Neural cell (in vitro differentiated cells): ENCODE measurements at regions not wholly inside any gene's neighbourhood (a gene's known extent, or its start where the extent isn't known, plus 50 kb on each side); places are given as distances from the start of the nearest gene placed in this dataset.

Experiments
- EZH2 ChIP-seq: fragments of 200-600, 300-800 bp; shearing (Covaris generic), sonication (generic); IDR thresholded peaks from 2 replicates; pipeline ENCODE4 v1.6.1; 2014; ENCODE audit warnings: antibody characterized with exemption, low read length, borderline replicate concordance, mild to moderate bottlenecking; ENCODE audit not compliant: insufficient read depth, poor library complexity, severe bottlenecking
- POLR2AphosphoS5 ChIP-seq: IDR thresholded peaks from 2 replicates; pipeline ENCODE4 v1.6.1; 2012
- RAD21 ChIP-seq: fragments of 450-650 bp; conservative IDR thresholded peaks from 2 replicates; pipeline ENCODE4 v1.6.1; 2014; ENCODE audit warnings: antibody characterized with exemption, mild to moderate bottlenecking, moderate library complexity
- REST ChIP-seq: IDR thresholded peaks from 2 replicates; pipeline ENCODE4 v1.6.1; 2012; ENCODE audit warnings: borderline replicate concordance
- TF ChIP-seq, protein P1 (sequence below): fragments of 450-650 bp; IDR thresholded peaks from 2 replicates; pipeline ENCODE4 v1.5.1; 2014; ENCODE audit warnings: antibody characterized with exemption, mild to moderate bottlenecking, moderate library complexity; ENCODE audit not compliant: poor library complexity, severe bottlenecking

DNA sequence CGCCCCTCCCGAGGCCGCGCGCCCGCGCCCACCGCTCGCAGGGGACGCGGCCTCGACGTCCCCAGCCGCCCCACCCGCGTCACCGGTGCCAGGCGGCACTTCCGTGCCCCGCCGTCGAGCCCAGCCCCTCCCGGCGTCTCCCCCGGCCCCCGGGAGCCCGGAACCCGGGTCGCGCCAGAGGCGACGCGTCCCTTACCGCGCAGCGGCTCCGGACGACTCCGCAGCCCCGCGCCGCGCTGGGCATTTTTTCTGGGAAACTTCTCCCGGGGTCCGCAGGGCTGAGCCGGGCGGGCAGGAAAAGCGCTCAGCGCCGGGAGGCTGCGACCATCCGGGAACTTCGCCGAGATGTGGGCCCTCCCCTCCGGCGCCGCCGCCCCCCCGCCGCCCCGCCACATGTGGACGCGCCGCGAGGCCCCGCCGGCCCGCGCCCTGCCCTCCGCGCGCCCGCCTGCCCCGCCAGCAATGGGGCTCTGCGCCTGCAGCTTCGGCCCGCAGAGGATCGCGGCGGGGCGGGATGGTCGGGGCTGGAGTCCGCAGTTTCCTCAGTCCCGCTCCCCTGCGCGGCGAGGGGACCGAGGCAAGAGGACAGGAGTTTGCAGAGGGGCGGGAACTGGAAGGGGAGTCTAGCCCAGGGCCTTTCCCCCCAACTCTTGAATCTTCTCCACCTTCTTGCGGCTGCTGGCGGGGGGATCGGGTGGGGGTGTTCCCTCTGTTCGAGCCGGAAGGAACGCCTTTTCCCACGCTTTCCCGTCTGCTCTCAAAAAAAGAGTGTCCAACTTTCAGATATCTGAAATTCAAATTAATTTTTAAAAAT, 81.5 kb downstream of the CHRNA1 start:
- TF ChIP-seq EZH2, result no peak
- TF ChIP-seq POLR2AphosphoS5, result no peak
- TF ChIP-seq, protein P1, sequence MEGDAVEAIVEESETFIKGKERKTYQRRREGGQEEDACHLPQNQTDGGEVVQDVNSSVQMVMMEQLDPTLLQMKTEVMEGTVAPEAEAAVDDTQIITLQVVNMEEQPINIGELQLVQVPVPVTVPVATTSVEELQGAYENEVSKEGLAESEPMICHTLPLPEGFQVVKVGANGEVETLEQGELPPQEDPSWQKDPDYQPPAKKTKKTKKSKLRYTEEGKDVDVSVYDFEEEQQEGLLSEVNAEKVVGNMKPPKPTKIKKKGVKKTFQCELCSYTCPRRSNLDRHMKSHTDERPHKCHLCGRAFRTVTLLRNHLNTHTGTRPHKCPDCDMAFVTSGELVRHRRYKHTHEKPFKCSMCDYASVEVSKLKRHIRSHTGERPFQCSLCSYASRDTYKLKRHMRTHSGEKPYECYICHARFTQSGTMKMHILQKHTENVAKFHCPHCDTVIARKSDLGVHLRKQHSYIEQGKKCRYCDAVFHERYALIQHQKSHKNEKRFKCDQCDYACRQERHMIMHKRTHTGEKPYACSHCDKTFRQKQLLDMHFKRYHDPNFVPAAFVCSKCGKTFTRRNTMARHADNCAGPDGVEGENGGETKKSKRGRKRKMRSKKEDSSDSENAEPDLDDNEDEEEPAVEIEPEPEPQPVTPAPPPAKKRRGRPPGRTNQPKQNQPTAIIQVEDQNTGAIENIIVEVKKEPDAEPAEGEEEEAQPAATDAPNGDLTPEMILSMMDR, result no peak
- TF ChIP-seq RAD21, result no peak
- no peak for TF ChIP-seq REST
